ENCODE measurements at regions not wholly inside any gene's neighbourhood (a gene's known extent, or its start where the extent isn't known, plus 50 kb on each side); places are given as distances from the start of the nearest gene placed in this dataset.
A peak's percentile ranks its signal among the peaks of the same experiment; 100 is the strongest.
"Not testable (repeated sequence)": the region's sequence is repeated elsewhere in the genome, so short reads cannot be mapped to it uniquely, and the experiment has no call there.

GRCh38 chr9:111099199-111100008 is 61.1 kb upstream of the LPAR1 start:
- peak; percentile 100 for DNase-seq (ENCODE audit: low read depth, low spot score)
- Histone ChIP-seq H3K36me3 (ENCODE audit: insufficient read depth, low read length) (no peaks in the 10 kb centered on the region), H3K4me3 (peak overlapping the region; percentile 31), H3K9me3 (ENCODE audit: low read depth, low read length) (no peaks in the 10 kb centered on the region), H3K27ac (peak overlapping the region; percentile 76), H3K9ac (ENCODE audit: insufficient read length) (peak overlapping the region; percentile 11)
- TF ChIP-seq EZH2 (IDR thresholded peaks at IDR 0.05): no peak
- peak; percentile 78; the same call in 1 of the 2 replicates for TF ChIP-seq POLR2AphosphoS5 (IDR thresholded peaks at IDR 0.05; ENCODE audit: borderline replicate concordance, low read depth, low read length)
- peak; percentile 80 for TF ChIP-seq FOXP2 (optimal IDR thresholded peaks at IDR 0.05; ENCODE audit: control extremely low read depth, extremely low read length, insufficient read depth)

GRCh38 chr9:111098093-111098492 is 59.8 kb upstream of the LPAR1 start:
- TF ChIP-seq FOXP2 (optimal IDR thresholded peaks at IDR 0.05; ENCODE audit: control extremely low read depth, extremely low read length, insufficient read depth): no peak
- TF ChIP-seq POLR2AphosphoS5 (IDR thresholded peaks at IDR 0.05; ENCODE audit: borderline replicate concordance, low read depth, low read length): no peak
- TF ChIP-seq EZH2 (IDR thresholded peaks at IDR 0.05): no peak
- Histone ChIP-seq H3K9me3 (ENCODE audit: low read depth, low read length) (no peaks in the 10 kb centered on the region), H3K4me3 (no peak overlapping the region), H3K9ac (ENCODE audit: insufficient read length) (no peak overlapping the region), H3K27ac (peak overlapping the region; percentile 49; the same call in 1 of the 2 replicates), H3K36me3 (ENCODE audit: insufficient read depth, low read length) (no peaks in the 10 kb centered on the region)
- DNase-seq (ENCODE audit: low read depth, low spot score): no peak

GRCh38 chr9:111096051-111096450 is 57.8 kb upstream of the LPAR1 start:
- H3K9me3 ChIP-seq (ENCODE audit: low read depth, low read length): no peaks in the 10 kb centered on the region
- no peak for DNase-seq (ENCODE audit: low read depth, low spot score)
- TF ChIP-seq POLR2AphosphoS5 (IDR thresholded peaks at IDR 0.05; ENCODE audit: borderline replicate concordance, low read depth, low read length): no peak
- no peak for TF ChIP-seq FOXP2 (optimal IDR thresholded peaks at IDR 0.05; ENCODE audit: control extremely low read depth, extremely low read length, insufficient read depth)
- TF ChIP-seq EZH2 (IDR thresholded peaks at IDR 0.05): no peak
- no peak overlapping the region for H3K27ac ChIP-seq
- H3K36me3 ChIP-seq (ENCODE audit: insufficient read depth, low read length): no peaks in the 10 kb centered on the region
- no peak overlapping the region for H3K4me3 ChIP-seq
- H3K9ac ChIP-seq (ENCODE audit: insufficient read length): no peak overlapping the region

- no peak for TF ChIP-seq EZH2 (IDR thresholded peaks at IDR 0.05)
- TF ChIP-seq POLR2AphosphoS5 (IDR thresholded peaks at IDR 0.05; ENCODE audit: borderline replicate concordance, low read depth, low read length): no peak
- TF ChIP-seq FOXP2 (optimal IDR thresholded peaks at IDR 0.05; ENCODE audit: control extremely low read depth, extremely low read length, insufficient read depth): no peak
- Histone ChIP-seq H3K36me3 (ENCODE audit: insufficient read depth, low read length) (no peaks in the 10 kb centered on the region), H3K4me3 (no peak overlapping the region), H3K27ac (no peak overlapping the region), H3K9me3 (ENCODE audit: low read depth, low read length) (no peaks in the 10 kb centered on the region), H3K9ac (ENCODE audit: insufficient read length) (no peak overlapping the region)
- DNase-seq (ENCODE audit: low read depth, low spot score): no peak
Measured at GRCh38 chr9:111095441-111095840, 57.2 kb upstream of the LPAR1 start.

- no peak overlapping the region for H3K4me3 ChIP-seq
- H3K9me3 ChIP-seq (ENCODE audit: low read depth, low read length): no peaks in the 10 kb centered on the region
- no peak overlapping the region for H3K9ac ChIP-seq (ENCODE audit: insufficient read length)
- no peak overlapping the region for H3K27ac ChIP-seq
- no peak for DNase-seq (ENCODE audit: low read depth, low spot score)
- no peaks in the 10 kb centered on the region for H3K36me3 ChIP-seq (ENCODE audit: insufficient read depth, low read length)
- no peak for TF ChIP-seq FOXP2 (optimal IDR thresholded peaks at IDR 0.05; ENCODE audit: control extremely low read depth, extremely low read length, insufficient read depth)
- TF ChIP-seq EZH2 (IDR thresholded peaks at IDR 0.05): no peak
- TF ChIP-seq POLR2AphosphoS5 (IDR thresholded peaks at IDR 0.05; ENCODE audit: borderline replicate concordance, low read depth, low read length): no peak
Measured at GRCh38 chr9:111094958-111095357, 56.7 kb upstream of the LPAR1 start.

GRCh38 chr9:111094433-111094924 is 56.2 kb upstream of the LPAR1 start:
- no peaks in the 10 kb centered on the region for H3K36me3 ChIP-seq (ENCODE audit: insufficient read depth, low read length)
- H3K9me3 ChIP-seq (ENCODE audit: low read depth, low read length): no peaks in the 10 kb centered on the region
- TF ChIP-seq FOXP2 (optimal IDR thresholded peaks at IDR 0.05; ENCODE audit: control extremely low read depth, extremely low read length, insufficient read depth) (no peak), POLR2AphosphoS5 (IDR thresholded peaks at IDR 0.05; ENCODE audit: borderline replicate concordance, low read depth, low read length) (no peak), EZH2 (IDR thresholded peaks at IDR 0.05) (no peak)
- DNase-seq (ENCODE audit: low read depth, low spot score): no peak
- H3K9ac ChIP-seq (ENCODE audit: insufficient read length): no peak overlapping the region
- no peak overlapping the region for H3K4me3 ChIP-seq
- H3K27ac ChIP-seq: no peak overlapping the region

GRCh38 chr9:111092167-111092566 is 53.9 kb upstream of the LPAR1 start:
- H3K9ac ChIP-seq (ENCODE audit: insufficient read length); DNase-seq (ENCODE audit: low read depth, low spot score); H3K9me3 ChIP-seq (ENCODE audit: low read depth, low read length); H3K4me3 ChIP-seq; H3K27ac ChIP-seq; H3K36me3 ChIP-seq (ENCODE audit: insufficient read depth, low read length): not testable (repeated sequence)

Data from SK-N-MC (cell line).